ENCODE measurements at regions not wholly inside any gene's neighbourhood (a gene's known extent, or its start where the extent isn't known, plus 50 kb on each side); places are given as distances from the start of the nearest gene placed in this dataset.

DNA sequence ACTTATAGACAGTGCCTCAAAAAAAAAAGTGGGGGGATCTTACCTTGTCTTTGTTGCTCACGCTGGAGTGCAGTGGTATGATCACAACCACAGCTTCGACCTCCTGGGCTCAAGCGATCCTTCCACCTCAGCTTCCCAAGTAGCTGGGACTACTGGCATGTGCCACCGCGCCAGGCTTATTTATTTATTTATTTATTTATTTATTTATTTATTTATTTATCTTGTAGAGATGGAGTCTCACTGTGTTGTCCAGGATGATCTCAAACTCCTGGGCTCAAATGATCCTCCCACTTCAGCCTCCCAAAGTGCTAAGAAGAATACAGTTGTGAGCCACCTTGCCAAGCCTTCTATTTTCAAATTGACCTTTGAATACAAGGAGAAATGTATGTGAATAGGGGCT lies 553.0 kb upstream of the BTBD3 start:
- TF ChIP-seq HDAC2 (IDR thresholded peaks at IDR 0.05; ENCODE audit: borderline replicate concordance in 1 of 2, low read depth in 2 of 2, low read length in 2 of 2) (no peak), EZH2 (IDR thresholded peaks at IDR 0.05; ENCODE audit: low read depth, low read length, severe bottlenecking) (no peak), CHD1 (IDR thresholded peaks at IDR 0.05; ENCODE audit: low read depth, low read length) (no peak), SRF (IDR thresholded peaks at IDR 0.05; ENCODE audit: low read depth, low read length) (no peak), YY1 (IDR thresholded peaks at IDR 0.05; ENCODE audit: low read depth, low read length) (no peak), POLR2A (IDR thresholded peaks at IDR 0.05; ENCODE audit: control extremely low read depth in 1 of 2, low read depth in 2 of 2, low read length in 2 of 2) (no peak), JUN (IDR thresholded peaks at IDR 0.05; ENCODE audit: low read depth, low read length) (no peak), BRCA1 (IDR thresholded peaks at IDR 0.05; ENCODE audit: low read depth, low read length) (no peak), GABPA (IDR thresholded peaks at IDR 0.05; ENCODE audit: borderline replicate concordance, insufficient read depth, low read length) (no peak), SP4 (IDR thresholded peaks at IDR 0.05; ENCODE audit: low read length) (no peak), MAFK (IDR thresholded peaks at IDR 0.05; ENCODE audit: low read depth, low read length) (no peak)
- TF ChIP-seq, protein P1, sequence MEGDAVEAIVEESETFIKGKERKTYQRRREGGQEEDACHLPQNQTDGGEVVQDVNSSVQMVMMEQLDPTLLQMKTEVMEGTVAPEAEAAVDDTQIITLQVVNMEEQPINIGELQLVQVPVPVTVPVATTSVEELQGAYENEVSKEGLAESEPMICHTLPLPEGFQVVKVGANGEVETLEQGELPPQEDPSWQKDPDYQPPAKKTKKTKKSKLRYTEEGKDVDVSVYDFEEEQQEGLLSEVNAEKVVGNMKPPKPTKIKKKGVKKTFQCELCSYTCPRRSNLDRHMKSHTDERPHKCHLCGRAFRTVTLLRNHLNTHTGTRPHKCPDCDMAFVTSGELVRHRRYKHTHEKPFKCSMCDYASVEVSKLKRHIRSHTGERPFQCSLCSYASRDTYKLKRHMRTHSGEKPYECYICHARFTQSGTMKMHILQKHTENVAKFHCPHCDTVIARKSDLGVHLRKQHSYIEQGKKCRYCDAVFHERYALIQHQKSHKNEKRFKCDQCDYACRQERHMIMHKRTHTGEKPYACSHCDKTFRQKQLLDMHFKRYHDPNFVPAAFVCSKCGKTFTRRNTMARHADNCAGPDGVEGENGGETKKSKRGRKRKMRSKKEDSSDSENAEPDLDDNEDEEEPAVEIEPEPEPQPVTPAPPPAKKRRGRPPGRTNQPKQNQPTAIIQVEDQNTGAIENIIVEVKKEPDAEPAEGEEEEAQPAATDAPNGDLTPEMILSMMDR (IDR thresholded peaks at IDR 0.05; ENCODE audit: control extremely low read depth in 1 of 3, insufficient read depth in 1 of 3, low read depth in 1 of 3, low read length in 3 of 3), result no peak

All from H1 (cell line).